ENCODE measurements at regions not wholly inside any gene's neighbourhood (a gene's known extent, or its start where the extent isn't known, plus 50 kb on each side); places are given as distances from the start of the nearest gene placed in this dataset.

GRCh38 chr5:20500546-20500945 lies 512.5 kb upstream of the CDH18 start:
- TF ChIP-seq POLR2A (IDR thresholded peaks at IDR 0.05; ENCODE audit: low read depth, low read length) (no peak), TAF1 (IDR thresholded peaks at IDR 0.05; ENCODE audit: low read depth, low read length) (no peak)

Data from GM12891 (cell line).